HepG2 (cell line): ENCODE measurements at regions not wholly inside any gene's neighbourhood (a gene's known extent, or its start where the extent isn't known, plus 50 kb on each side); places are given as distances from the start of the nearest gene placed in this dataset.

Experiments
- ATRX ChIP-seq: sonication (generic); formaldehyde crosslinking; IDR thresholded peaks from 2 replicates; pipeline ENCODE4 v1.4.0; 2020; ENCODE audit warnings: missing genetic modification reagents, borderline replicate concordance
- GABPB1 ChIP-seq: IDR thresholded peaks from 2 replicates; pipeline ENCODE4 v1.6.1; 2016; ENCODE audit warnings: mild to moderate bottlenecking, missing genetic modification reagents, moderate library complexity, missing compliant biosample characterization
- HNRNPH1 ChIP-seq: fragments of 200-400 bp; formaldehyde crosslinking; optimal IDR thresholded peaks from 2 replicates; pipeline ENCODE3; 2017; ENCODE audit warnings: mild to moderate bottlenecking, low read depth, low read length
- MYC ChIP-seq: sonication (generic); formaldehyde crosslinking; IDR thresholded peaks from 2 replicates; pipeline ENCODE4 v1.9.0; 2021; ENCODE audit warnings: missing genetic modification reagents, borderline replicate concordance
- POLR2A ChIP-seq, 2 experiments: IDR thresholded peaks; 2 replicates each; pipeline ENCODE4 v1.6.1; 2011; ENCODE audit warnings: low read depth in 2 of 2, low read length in 2 of 2, mild to moderate bottlenecking in 1 of 2, moderate library complexity in 1 of 2; ENCODE audit not compliant: insufficient read depth in 1 of 2
- POLR2AphosphoS2 ChIP-seq: IDR thresholded peaks from 2 replicates; pipeline ENCODE4 v1.6.1; 2011; ENCODE audit warnings: low read depth, low read length, improper control_type of control experiment
- ZNF367 ChIP-seq: sonication (generic); formaldehyde crosslinking; IDR thresholded peaks from 2 replicates; pipeline ENCODE4 v1.4.0; 2020; ENCODE audit warnings: missing genetic modification reagents, borderline replicate concordance
- ZNF670 ChIP-seq: sonication (generic); formaldehyde crosslinking; IDR thresholded peaks from 2 replicates; pipeline ENCODE4 v1.8.0; 2022; ENCODE audit warnings: mild to moderate bottlenecking, missing genetic modification reagents, borderline replicate concordance
- ZNF790 ChIP-seq: sonication (generic); formaldehyde crosslinking; IDR thresholded peaks from 2 replicates; pipeline ENCODE4 v1.8.0; 2022; ENCODE audit warnings: missing genetic modification reagents, mild to moderate bottlenecking, borderline replicate concordance
- TF ChIP-seq, protein P1 (sequence below): sonication (generic); formaldehyde crosslinking; IDR thresholded peaks from 2 replicates; pipeline ENCODE4 v1.5.0; 2020; ENCODE audit warnings: mild to moderate bottlenecking, missing genetic modification reagents, moderate library complexity
- TF ChIP-seq, protein P2 (sequence below): sonication (generic); formaldehyde crosslinking; IDR thresholded peaks from 2 replicates; pipeline ENCODE4 v1.4.0; 2020; ENCODE audit warnings: missing genetic modification reagents

DNA sequence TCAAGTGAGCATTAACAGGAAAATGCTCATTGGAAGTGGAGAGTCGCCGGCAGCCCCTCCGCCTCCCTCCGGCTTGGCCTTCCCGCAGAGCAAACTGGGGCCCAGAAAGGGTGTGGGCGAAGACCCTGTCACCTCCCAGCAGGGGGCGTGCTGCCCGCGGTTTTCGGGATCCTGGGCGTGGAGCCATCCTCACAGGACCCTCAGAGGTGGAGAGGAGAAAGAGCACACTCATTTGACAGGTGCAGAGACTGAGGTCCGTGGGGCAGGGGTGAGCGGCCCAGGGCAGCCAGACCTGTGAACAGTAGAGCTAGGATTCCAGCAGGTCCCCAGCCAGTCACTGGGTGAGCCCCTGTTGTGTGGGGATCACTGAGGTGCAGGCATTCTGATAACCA lies 1002.9 kb downstream of the KCNJ18 start:
- TF ChIP-seq ZNF790 (CRISPR knock-in tag), result no peak
- no peak for TF ChIP-seq MYC (CRISPR knock-in tag)
- TF ChIP-seq ZNF367 (CRISPR knock-in tag), result no peak
- TF ChIP-seq ATRX (CRISPR knock-in tag), result no peak
- TF ChIP-seq, protein P1, sequence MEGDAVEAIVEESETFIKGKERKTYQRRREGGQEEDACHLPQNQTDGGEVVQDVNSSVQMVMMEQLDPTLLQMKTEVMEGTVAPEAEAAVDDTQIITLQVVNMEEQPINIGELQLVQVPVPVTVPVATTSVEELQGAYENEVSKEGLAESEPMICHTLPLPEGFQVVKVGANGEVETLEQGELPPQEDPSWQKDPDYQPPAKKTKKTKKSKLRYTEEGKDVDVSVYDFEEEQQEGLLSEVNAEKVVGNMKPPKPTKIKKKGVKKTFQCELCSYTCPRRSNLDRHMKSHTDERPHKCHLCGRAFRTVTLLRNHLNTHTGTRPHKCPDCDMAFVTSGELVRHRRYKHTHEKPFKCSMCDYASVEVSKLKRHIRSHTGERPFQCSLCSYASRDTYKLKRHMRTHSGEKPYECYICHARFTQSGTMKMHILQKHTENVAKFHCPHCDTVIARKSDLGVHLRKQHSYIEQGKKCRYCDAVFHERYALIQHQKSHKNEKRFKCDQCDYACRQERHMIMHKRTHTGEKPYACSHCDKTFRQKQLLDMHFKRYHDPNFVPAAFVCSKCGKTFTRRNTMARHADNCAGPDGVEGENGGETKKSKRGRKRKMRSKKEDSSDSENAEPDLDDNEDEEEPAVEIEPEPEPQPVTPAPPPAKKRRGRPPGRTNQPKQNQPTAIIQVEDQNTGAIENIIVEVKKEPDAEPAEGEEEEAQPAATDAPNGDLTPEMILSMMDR (CRISPR knock-in tag), result peak; percentile 39
- no peak for TF ChIP-seq POLR2AphosphoS2
- TF ChIP-seq ZNF670 (CRISPR knock-in tag), result no peak
- TF ChIP-seq GABPB1 (CRISPR knock-in tag), result no peak
- TF ChIP-seq HNRNPH1, result no peak
- TF ChIP-seq, protein P2, sequence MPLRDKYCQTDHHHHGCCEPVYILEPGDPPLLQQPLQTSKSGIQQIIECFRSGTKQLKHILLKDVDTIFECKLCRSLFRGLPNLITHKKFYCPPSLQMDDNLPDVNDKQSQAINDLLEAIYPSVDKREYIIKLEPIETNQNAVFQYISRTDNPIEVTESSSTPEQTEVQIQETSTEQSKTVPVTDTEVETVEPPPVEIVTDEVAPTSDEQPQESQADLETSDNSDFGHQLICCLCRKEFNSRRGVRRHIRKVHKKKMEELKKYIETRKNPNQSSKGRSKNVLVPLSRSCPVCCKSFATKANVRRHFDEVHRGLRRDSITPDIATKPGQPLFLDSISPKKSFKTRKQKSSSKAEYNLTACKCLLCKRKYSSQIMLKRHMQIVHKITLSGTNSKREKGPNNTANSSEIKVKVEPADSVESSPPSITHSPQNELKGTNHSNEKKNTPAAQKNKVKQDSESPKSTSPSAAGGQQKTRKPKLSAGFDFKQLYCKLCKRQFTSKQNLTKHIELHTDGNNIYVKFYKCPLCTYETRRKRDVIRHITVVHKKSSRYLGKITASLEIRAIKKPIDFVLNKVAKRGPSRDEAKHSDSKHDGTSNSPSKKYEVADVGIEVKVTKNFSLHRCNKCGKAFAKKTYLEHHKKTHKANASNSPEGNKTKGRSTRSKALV (CRISPR knock-in tag), result no peak
- no peak for TF ChIP-seq POLR2A (IDR thresholded peaks at IDR 0.05; ENCODE audit: insufficient read depth in 1 of 2, low read depth in 2 of 2, low read length in 2 of 2)
